ENCODE measurements at regions not wholly inside any gene's neighbourhood (a gene's known extent, or its start where the extent isn't known, plus 50 kb on each side); places are given as distances from the start of the nearest gene placed in this dataset.

GRCh38 chr16:11459722-11460121 is 114.5 kb downstream of the RMI2 start:
- no peak for TF ChIP-seq EZH2 (conservative IDR thresholded peaks at IDR 0.05; ENCODE audit: low read depth, low read length)
- TF ChIP-seq ZBTB8A (CRISPR knock-in tag; IDR thresholded peaks at IDR 0.05; ENCODE audit: borderline replicate concordance, low read depth): no peak
- no peak for TF ChIP-seq ZBTB1 (CRISPR knock-in tag; IDR thresholded peaks at IDR 0.05; ENCODE audit: borderline replicate concordance)

Data from HepG2 (cell line).